AG09309 (cell line): ENCODE measurements at regions not wholly inside any gene's neighbourhood (a gene's known extent, or its start where the extent isn't known, plus 50 kb on each side); places are given as distances from the start of the nearest gene placed in this dataset.

Source experiments
- DNase-seq: peaks from one replicate; pipeline ENCODE4 v3.0.0-alpha.2; 2010; ENCODE audit warnings: low read depth
- H3K4me3 ChIP-seq: 2 replicates; pipeline ENCODE4 v1.5.1; 2011; ENCODE audit warnings: mild to moderate bottlenecking, low read depth, low read length, moderate library complexity; ENCODE audit not compliant: control insufficient read depth
- TF ChIP-seq, protein P1 (sequence below): IDR thresholded peaks from 2 replicates; pipeline ENCODE4 v1.5.1; 2011; ENCODE audit warnings: mild to moderate bottlenecking, low read depth, low read length, inconsistent platforms; ENCODE audit not compliant: insufficient read depth, control insufficient read depth; ENCODE audit errors: missing control alignments

- H3K4me3 ChIP-seq: no peak overlapping the region
- DNase-seq: no peak
- TF ChIP-seq, protein P1, sequence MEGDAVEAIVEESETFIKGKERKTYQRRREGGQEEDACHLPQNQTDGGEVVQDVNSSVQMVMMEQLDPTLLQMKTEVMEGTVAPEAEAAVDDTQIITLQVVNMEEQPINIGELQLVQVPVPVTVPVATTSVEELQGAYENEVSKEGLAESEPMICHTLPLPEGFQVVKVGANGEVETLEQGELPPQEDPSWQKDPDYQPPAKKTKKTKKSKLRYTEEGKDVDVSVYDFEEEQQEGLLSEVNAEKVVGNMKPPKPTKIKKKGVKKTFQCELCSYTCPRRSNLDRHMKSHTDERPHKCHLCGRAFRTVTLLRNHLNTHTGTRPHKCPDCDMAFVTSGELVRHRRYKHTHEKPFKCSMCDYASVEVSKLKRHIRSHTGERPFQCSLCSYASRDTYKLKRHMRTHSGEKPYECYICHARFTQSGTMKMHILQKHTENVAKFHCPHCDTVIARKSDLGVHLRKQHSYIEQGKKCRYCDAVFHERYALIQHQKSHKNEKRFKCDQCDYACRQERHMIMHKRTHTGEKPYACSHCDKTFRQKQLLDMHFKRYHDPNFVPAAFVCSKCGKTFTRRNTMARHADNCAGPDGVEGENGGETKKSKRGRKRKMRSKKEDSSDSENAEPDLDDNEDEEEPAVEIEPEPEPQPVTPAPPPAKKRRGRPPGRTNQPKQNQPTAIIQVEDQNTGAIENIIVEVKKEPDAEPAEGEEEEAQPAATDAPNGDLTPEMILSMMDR: no peak
Observed at GRCh38 chr2:62447411-62447810, 58.6 kb downstream of the TMEM17 start.

DNA sequence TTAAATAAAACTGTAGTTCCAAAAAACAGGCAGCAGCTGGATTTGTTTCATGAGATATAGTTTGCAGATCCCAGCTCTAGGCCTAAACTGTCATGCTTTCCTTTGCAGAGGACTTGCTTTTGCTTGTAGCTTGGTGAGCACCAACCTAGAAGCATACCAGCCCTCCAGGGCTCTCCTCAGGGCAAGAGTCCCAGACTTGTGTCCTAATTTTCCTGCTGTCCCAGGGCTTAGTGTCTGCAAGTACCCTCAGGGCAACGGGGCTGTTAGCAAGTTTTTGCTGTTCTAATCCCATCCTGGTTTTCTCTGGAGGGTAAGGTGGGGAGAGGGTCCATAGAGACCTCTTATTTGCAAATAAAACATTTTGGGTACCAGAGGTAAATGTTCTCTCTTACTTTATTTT lies 59.5 kb downstream of the TMEM17 start:
- no peak for DNase-seq
- H3K4me3 ChIP-seq: no peak overlapping the region
- TF ChIP-seq, protein P1: no peak

GRCh38 chr2:62443886-62444285 lies 62.1 kb downstream of the TMEM17 start:
- no peak overlapping the region for H3K4me3 ChIP-seq
- DNase-seq: no peak
- TF ChIP-seq, protein P1: no peak

DNA sequence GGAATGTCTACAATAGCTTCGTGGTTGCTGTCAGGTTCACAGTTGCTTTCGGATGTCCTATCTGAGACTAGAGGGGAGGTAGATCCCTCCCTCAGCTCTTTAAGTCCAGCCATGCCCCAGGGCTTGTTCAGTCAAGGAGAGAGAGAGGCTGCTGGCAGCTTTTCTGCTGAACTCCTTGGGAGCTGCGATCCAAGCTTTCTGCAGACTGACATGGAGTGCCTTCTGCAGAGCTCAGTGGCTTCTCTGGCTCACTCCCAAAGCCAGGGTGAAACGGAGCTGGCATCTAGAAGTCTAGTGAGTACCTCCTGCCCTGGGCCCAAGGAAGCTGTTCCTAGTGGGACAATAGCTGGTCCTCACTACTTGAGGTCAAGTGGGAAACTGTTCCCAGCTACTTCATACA lies 62.5 kb downstream of the TMEM17 start:
- H3K4me3 ChIP-seq: no peak overlapping the region
- DNase-seq: no peak
- TF ChIP-seq, protein P1: no peak

DNA sequence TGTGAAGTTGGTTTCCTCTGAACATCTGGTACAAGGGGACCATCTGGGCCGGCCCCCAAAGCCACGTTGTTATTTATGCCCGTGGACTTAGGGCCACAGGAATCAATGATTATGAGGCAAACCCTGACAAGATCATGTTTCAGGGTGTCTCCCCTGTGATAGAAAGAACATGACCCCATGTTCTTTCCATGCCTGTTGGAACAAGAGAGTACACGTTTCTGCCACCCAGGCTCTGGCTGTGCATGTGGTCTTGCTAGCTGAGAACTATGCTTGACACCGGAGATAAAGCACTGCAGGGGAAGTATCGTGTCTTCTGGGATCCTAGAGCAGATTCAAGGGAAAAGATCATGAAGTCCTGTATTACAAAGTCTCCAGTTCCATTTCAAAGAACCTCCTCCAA lies 64.2 kb downstream of the TMEM17 start:
- no peak for DNase-seq
- no peak overlapping the region for H3K4me3 ChIP-seq
- TF ChIP-seq, protein P1: no peak

DNA sequence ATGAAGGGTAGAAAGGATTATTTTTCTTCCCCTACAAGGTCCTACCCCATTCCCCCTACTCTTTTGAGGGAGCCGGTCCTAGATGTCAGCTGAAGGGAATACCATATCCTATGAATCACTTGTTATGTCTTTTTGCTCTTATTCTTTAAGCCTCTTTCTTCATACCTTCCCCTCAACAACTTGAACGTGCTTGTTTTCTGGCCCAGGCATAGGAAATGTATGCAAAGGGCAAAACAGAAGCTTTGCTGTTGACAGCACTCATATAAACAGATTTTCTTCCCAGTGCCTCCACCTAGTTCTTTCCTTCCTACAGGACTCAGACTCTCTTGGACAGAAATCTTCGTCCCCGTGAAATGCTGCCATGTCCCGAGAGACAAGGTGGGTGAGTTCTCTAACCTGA lies 64.6 kb downstream of the TMEM17 start:
- H3K4me3 ChIP-seq: no peak overlapping the region
- TF ChIP-seq, protein P1: no peak
- no peak for DNase-seq
